Right renal pelvis (tissue), 4 donors: ENCODE measurements at regions not wholly inside any gene's neighbourhood (a gene's known extent, or its start where the extent isn't known, plus 50 kb on each side); places are given as distances from the start of the nearest gene placed in this dataset.
"Not testable (repeated sequence)": the region's sequence is repeated elsewhere in the genome, so short reads cannot be mapped to it uniquely, and the experiment has no call there.

Experiments used
- DNase-seq, 4 donors: peaks; one replicate each; pipeline ENCODE4 v3.0.0-alpha.2; 2013; ENCODE audit warnings: low read depth in 4 of 4, low spot score in 3 of 4, missing footprints in 1 of 4

- no peak for DNase-seq
Observed at GRCh38 chr1:95733671-95734070, 499.7 kb downstream of the RWDD3 start.

- DNase-seq, result no peak
Observed at GRCh38 chr1:95734560-95734959, 500.6 kb downstream of the RWDD3 start.

- DNase-seq, result no peak
Observed at GRCh38 chr1:95742591-95743089, 508.6 kb downstream of the RWDD3 start.

GRCh38 chr1:95744731-95745130 lies 510.7 kb downstream of the RWDD3 start:
- DNase-seq, result no peak

- DNase-seq, result no peak
Observed at GRCh38 chr1:95752515-95753381, 518.7 kb downstream of the RWDD3 start.

GRCh38 chr1:95753382-95754016 lies 519.5 kb downstream of the RWDD3 start:
- no peak for DNase-seq

- DNase-seq, result no peak
Observed at GRCh38 chr1:95754412-95754811, 520.4 kb downstream of the RWDD3 start.

GRCh38 chr1:95766036-95766435 lies 532.0 kb downstream of the RWDD3 start:
- DNase-seq, result no peak

GRCh38 chr1:95770581-95770980 lies 536.6 kb downstream of the RWDD3 start:
- DNase-seq, result no peak

- no peak for DNase-seq
Observed at GRCh38 chr1:95778217-95778616, 544.2 kb downstream of the RWDD3 start.

GRCh38 chr1:95780836-95781235 lies 546.8 kb downstream of the RWDD3 start:
- DNase-seq, result no peak

GRCh38 chr1:95790136-95790535 lies 556.1 kb downstream of the RWDD3 start:
- no peak for DNase-seq

- DNase-seq, result no peak
Observed at GRCh38 chr1:95793893-95794292, 559.9 kb downstream of the RWDD3 start.

GRCh38 chr1:95797761-95798160 lies 563.8 kb downstream of the RWDD3 start:
- not testable (repeated sequence) for DNase-seq

- DNase-seq, result no peak
Observed at GRCh38 chr1:95806171-95806570, 572.2 kb downstream of the RWDD3 start.

GRCh38 chr1:95809391-95809790 lies 575.4 kb downstream of the RWDD3 start:
- DNase-seq, result no peak

- no peak for DNase-seq
Observed at GRCh38 chr1:95815511-95815910, 581.5 kb downstream of the RWDD3 start.

GRCh38 chr1:95829556-95829955 lies 595.5 kb downstream of the RWDD3 start:
- DNase-seq, result no peak

- DNase-seq, result no peak
Observed at GRCh38 chr1:95832370-95832769, 598.4 kb downstream of the RWDD3 start.

GRCh38 chr1:95849439-95849838 lies 615.4 kb downstream of the RWDD3 start:
- DNase-seq, result no peak

- no peak for DNase-seq
Observed at GRCh38 chr1:95850165-95850649, 616.2 kb downstream of the RWDD3 start.

- DNase-seq, result no peak
Observed at GRCh38 chr1:95850763-95851162, 616.8 kb downstream of the RWDD3 start.
